ENCODE measurements at regions not wholly inside any gene's neighbourhood (a gene's known extent, or its start where the extent isn't known, plus 50 kb on each side); places are given as distances from the start of the nearest gene placed in this dataset.

DNA sequence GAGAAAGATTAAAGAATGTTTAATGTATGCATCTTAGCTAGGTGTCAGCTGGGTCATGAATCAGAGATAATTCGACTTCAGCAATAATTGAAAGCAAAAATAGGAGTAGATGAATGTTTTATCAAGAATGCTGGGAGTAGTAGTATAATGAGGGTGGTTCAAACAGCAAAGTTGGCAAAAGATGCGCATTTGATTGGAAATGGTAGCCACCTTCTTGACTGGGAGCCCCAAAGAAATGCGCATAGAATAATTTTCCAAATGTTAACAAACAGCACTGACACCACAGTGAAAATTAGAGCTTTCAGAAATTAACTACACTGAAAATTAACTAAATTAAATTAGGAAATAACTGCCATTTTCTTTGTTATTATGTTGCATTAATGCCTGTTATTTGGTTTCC is 195.8 kb downstream of the TUSC7 start (continued):
- TF ChIP-seq MYBL2 (IDR thresholded peaks at IDR 0.05; ENCODE audit: low read depth) (no peak), MYBL2 (CRISPR knock-in tag; IDR thresholded peaks at IDR 0.05; ENCODE audit: borderline replicate concordance) (no peak), ATF3 (IDR thresholded peaks at IDR 0.05) (no peak), ATF3 (CRISPR knock-in tag; conservative IDR thresholded peaks at IDR 0.05) (no peak), CTBP1 (IDR thresholded peaks at IDR 0.05; ENCODE audit: borderline replicate concordance) (no peak), ZNF696 (CRISPR knock-in tag; conservative IDR thresholded peaks at IDR 0.05) (no peak), HDAC6 (IDR thresholded peaks at IDR 0.05; ENCODE audit: low read depth, low read length) (no peak), ZNF318 (IDR thresholded peaks at IDR 0.05; ENCODE audit: borderline replicate concordance in 1 of 2, low read depth in 1 of 2) (no peak)

Measured in K562 (cell line).